H1 (cell line): ENCODE measurements at regions not wholly inside any gene's neighbourhood (a gene's known extent, or its start where the extent isn't known, plus 50 kb on each side); places are given as distances from the start of the nearest gene placed in this dataset.

Source experiments
- CTCF ChIA-PET: fragments of 300-600 bp; sonication (Branson Sonifier 250); formaldehyde crosslinking; loops from one replicate; lab custom pipeline; 2021; ENCODE audit not compliant: partially characterized antibody; lab: Charles Lee
- POLR2A ChIA-PET: fragments of 300-600 bp; sonication (Branson Sonifier 250); formaldehyde crosslinking; loops from one replicate; lab custom pipeline; 2021; ENCODE audit warnings: inconsistent platforms; ENCODE audit not compliant: partially characterized antibody; lab: Charles Lee
- DNase-seq, 2 experiments: peaks; one replicate each; pipeline versions ENCODE4 v3.0.0 to v3.0.0-alpha.2; 2010 to 2022; ENCODE audit warnings: low spot score in 2 of 2, low read depth in 1 of 2, mixed read lengths in 1 of 2
- FAIRE-seq: peaks from 2 replicates; lab custom pipeline; 2011; peaks lifted over from hg19 to GRCh38; lab: Jason Lieb, UNC
- H2AFZ ChIP-seq: 2 replicates; pipeline ENCODE4 v1.8.1; 2012; ENCODE audit warnings: low read length, inconsistent platforms
- H2AK5ac ChIP-seq: 2 replicates; pipeline ENCODE4 v1.6.1; 2013; ENCODE audit warnings: low read depth, low read length
- H2BK120ac ChIP-seq: replicated peaks from 2 replicates; pipeline ENCODE3; 2013; ENCODE audit warnings: low read depth, low read length, inconsistent platforms
- H2BK12ac ChIP-seq: 2 replicates; pipeline ENCODE4 v1.6.1; 2013; ENCODE audit warnings: low read depth, low read length
- H2BK15ac ChIP-seq: 2 replicates; pipeline ENCODE4 v1.6.1; 2013; ENCODE audit warnings: low read length
- H2BK20ac ChIP-seq: 2 replicates; pipeline ENCODE4 v1.6.1; 2013; ENCODE audit warnings: low read length
- H2BK5ac ChIP-seq: 2 replicates; pipeline ENCODE4 v1.6.1; 2013; ENCODE audit warnings: low read depth, low read length
- H3K14ac ChIP-seq: 2 replicates; pipeline ENCODE4 v1.6.1; 2013; ENCODE audit warnings: inconsistent platforms; ENCODE audit not compliant: insufficient read length
- H3K18ac ChIP-seq: 2 replicates; pipeline ENCODE4 v1.6.1; 2013; ENCODE audit warnings: low read length; ENCODE audit errors: extremely low read depth
- H3K23ac ChIP-seq: 2 replicates; pipeline ENCODE4 v1.6.1; 2013; ENCODE audit warnings: inconsistent platforms; ENCODE audit not compliant: insufficient read length
- H3K23me2 ChIP-seq: 2 replicates; pipeline ENCODE4 v1.6.1; 2013; ENCODE audit warnings: low read depth, low read length
- H3K27ac ChIP-seq: 2 replicates; pipeline ENCODE4 v1.6.1; 2011; ENCODE audit warnings: low read depth, low read length, inconsistent platforms
- H3K27me3 ChIP-seq, 4 experiments: replicated peaks in 1 of 4; 1 replicate in 1 of 4; 2 replicates in 3 of 4; pipeline versions ENCODE4 v1.6.1 to v1.8.1; 2011 to 2013; ENCODE audit warnings: low read length in 3 of 4, mild to moderate bottlenecking in 3 of 4, inconsistent platforms in 2 of 4, mixed read lengths in 2 of 4, moderate library complexity in 1 of 4; ENCODE audit not compliant: control insufficient read depth in 3 of 4, insufficient read depth in 3 of 4; ENCODE audit errors: extremely low read depth in 1 of 4
- H3K36me3 ChIP-seq, 4 experiments: 2 replicates each; pipeline versions ENCODE4 v1.6.1 to v1.8.1; 2011 to 2013; ENCODE audit warnings: mild to moderate bottlenecking in 4 of 4, low read length in 3 of 4, moderate library complexity in 2 of 4, control low read depth in 1 of 4, inconsistent platforms in 1 of 4; ENCODE audit not compliant: insufficient read depth in 4 of 4, control insufficient read depth in 2 of 4
- H3K4ac ChIP-seq: replicated peaks from 2 replicates; pipeline ENCODE3; 2013; ENCODE audit warnings: low read length, low read depth, mixed read lengths, inconsistent platforms; ENCODE audit not compliant: insufficient read length
- H3K4me1 ChIP-seq, 4 experiments: replicated peaks in 1 of 4; 1 replicate in 1 of 4; 2 replicates in 3 of 4; pipeline versions ENCODE4 v1.6.1 to v1.8.1; 2011 to 2013; ENCODE audit warnings: low read length in 3 of 4, inconsistent platforms in 2 of 4, mixed read lengths in 1 of 4; ENCODE audit not compliant: insufficient read depth in 4 of 4, control insufficient read depth in 3 of 4
- H3K4me2 ChIP-seq, 2 experiments: 2 replicates each; pipeline versions ENCODE4 v1.6.1 to v1.8.1; 2011 to 2013; ENCODE audit warnings: low read depth in 2 of 2, low read length in 2 of 2, control low read depth in 1 of 2, inconsistent platforms in 1 of 2, mild to moderate bottlenecking in 1 of 2; ENCODE audit not compliant: insufficient read depth in 1 of 2
- H3K4me3 ChIP-seq, 4 experiments: fragments of 200-600, 300-600 bp in 1 of 4; sonication (generic), shearing (Covaris generic), sonication (Bioruptor Twin) in 1 of 4; 2 replicates each; pipeline versions ENCODE4 v1.5.1 to v1.8.1; 2011 to 2016; ENCODE audit warnings: low read length in 4 of 4, low read depth in 3 of 4, control low read depth in 2 of 4, inconsistent platforms in 2 of 4, mild to moderate bottlenecking in 2 of 4, mixed read lengths in 1 of 4, moderate library complexity in 1 of 4; ENCODE audit not compliant: insufficient read depth in 2 of 4; ENCODE audit errors: extremely low read depth in 1 of 4
- H3K56ac ChIP-seq: replicated peaks from 2 replicates; pipeline ENCODE3; 2013; ENCODE audit warnings: low read depth, mild to moderate bottlenecking, mixed read lengths, low read length, inconsistent platforms; ENCODE audit not compliant: insufficient read length
- H3K79me1 ChIP-seq: 2 replicates; pipeline ENCODE4 v1.6.1; 2013; ENCODE audit warnings: low read depth, low read length, control low read depth
- H3K79me2 ChIP-seq, 2 experiments: 2 replicates each; pipeline versions ENCODE4 v1.6.1 to v1.8.1; 2012 to 2013; ENCODE audit warnings: low read length in 2 of 2, mild to moderate bottlenecking in 2 of 2, inconsistent platforms in 1 of 2; ENCODE audit not compliant: insufficient read depth in 2 of 2, control insufficient read depth in 1 of 2
- H3K9ac ChIP-seq, 4 experiments: replicated peaks in 1 of 4; 1 replicate in 1 of 4; 2 replicates in 3 of 4; pipeline versions ENCODE4 v1.6.1 to v1.8.1; 2011 to 2013; ENCODE audit warnings: low read depth in 3 of 4, low read length in 3 of 4, control low read depth in 2 of 4, mild to moderate bottlenecking in 2 of 4, moderate library complexity in 2 of 4, inconsistent platforms in 1 of 4; ENCODE audit errors: extremely low read depth in 1 of 4
- H3K9me3 ChIP-seq, 2 experiments: 2 replicates each; pipeline versions ENCODE4 v1.6.1 to v1.8.1; 2012 to 2013; ENCODE audit warnings: mild to moderate bottlenecking in 2 of 2, moderate library complexity in 2 of 2, control low read depth in 1 of 2, inconsistent platforms in 1 of 2, low read depth in 1 of 2, low read length in 1 of 2, mixed read lengths in 1 of 2; ENCODE audit not compliant: insufficient read depth in 2 of 2
- H4K20me1 ChIP-seq, 2 experiments: replicated peaks in 1 of 2; 2 replicates each; pipeline versions ENCODE3 to v1.8.1; 2011 to 2013; ENCODE audit warnings: inconsistent platforms in 2 of 2, low read length in 2 of 2, mild to moderate bottlenecking in 1 of 2; ENCODE audit not compliant: insufficient read depth in 2 of 2, control insufficient read depth in 1 of 2
- H4K5ac ChIP-seq: 2 replicates; pipeline ENCODE4 v1.6.1; 2013; ENCODE audit warnings: low read length, low read depth, mixed read lengths, inconsistent platforms; ENCODE audit not compliant: insufficient read length
- H4K8ac ChIP-seq: 2 replicates; pipeline ENCODE4 v1.8.0; 2013; ENCODE audit warnings: mild to moderate bottlenecking, moderate library complexity, low read length, inconsistent platforms; ENCODE audit not compliant: insufficient read depth; ENCODE audit errors: extremely low read depth
- H4K91ac ChIP-seq: replicated peaks from 2 replicates; pipeline ENCODE3; 2013; ENCODE audit warnings: low read length, mixed read lengths, inconsistent platforms; ENCODE audit not compliant: insufficient read length
- ATF3 ChIP-seq: IDR thresholded peaks from 2 replicates; pipeline ENCODE4 v1.6.1; 2011; ENCODE audit warnings: low read depth, mild to moderate bottlenecking, low read length; ENCODE audit not compliant: insufficient read depth
- CHD1 ChIP-seq: IDR thresholded peaks from 2 replicates; pipeline ENCODE4 v1.6.1; 2012; ENCODE audit warnings: low read depth, low read length, improper control_type of control experiment
- CHD2 ChIP-seq: IDR thresholded peaks from 2 replicates; pipeline ENCODE4 v1.6.1; 2012; ENCODE audit warnings: low read length, improper control_type of control experiment
- CTBP2 ChIP-seq: IDR thresholded peaks from 2 replicates; pipeline ENCODE4 v1.7.0; 2011; ENCODE audit warnings: borderline replicate concordance, mild to moderate bottlenecking, moderate library complexity, mixed read lengths, low read length; ENCODE audit not compliant: insufficient read depth, insufficient read length
- CTCF ChIP-seq, 3 experiments: IDR thresholded peaks; 1 replicate in 2 of 3; 2 replicates in 1 of 3; pipeline versions ENCODE4 v1.5.1 to v1.6.1; 2011; ENCODE audit warnings: low read length in 3 of 3, mild to moderate bottlenecking in 3 of 3, inconsistent platforms in 2 of 3, low read depth in 1 of 3, moderate library complexity in 1 of 3; ENCODE audit not compliant: insufficient read depth in 1 of 3; ENCODE audit errors: control extremely low read depth in 1 of 3
- FOSL1 ChIP-seq: IDR thresholded peaks from 2 replicates; pipeline ENCODE4 v1.6.1; 2011; ENCODE audit warnings: mild to moderate bottlenecking, low read depth, low read length, moderate library complexity; ENCODE audit not compliant: insufficient read depth
- GTF2F1 ChIP-seq: IDR thresholded peaks from 2 replicates; pipeline ENCODE4 v1.6.1; 2012; ENCODE audit warnings: low read depth, low read length, improper control_type of control experiment, borderline replicate concordance
- KDM4A ChIP-seq: IDR thresholded peaks from one replicate; pipeline ENCODE4 v1.7.1; 2012; ENCODE audit warnings: low read depth, mild to moderate bottlenecking, moderate library complexity, low read length, inconsistent platforms; ENCODE audit not compliant: severe bottlenecking
- KDM5A ChIP-seq: fragments of 200-600 bp; IDR thresholded peaks from 2 replicates; pipeline ENCODE4 v1.7.1; 2012; ENCODE audit warnings: mild to moderate bottlenecking, low read length, inconsistent platforms, mixed read lengths
- POU5F1 ChIP-seq: IDR thresholded peaks from 2 replicates; pipeline ENCODE4 v1.6.1; 2011; ENCODE audit warnings: low read depth, mild to moderate bottlenecking, low read length, moderate library complexity
- RAD21 ChIP-seq, 2 experiments: IDR thresholded peaks in 1 of 2; conservative IDR thresholded peaks in 1 of 2; 2 replicates each; pipeline ENCODE4 v1.6.1; 2011; ENCODE audit warnings: low read depth in 2 of 2, low read length in 2 of 2, improper control_type of control experiment in 1 of 2, inconsistent platforms in 1 of 2, mild to moderate bottlenecking in 1 of 2, moderate library complexity in 1 of 2
- WGBS, 2 experiments: shearing (Covaris generic) in 1 of 2; methylation state at CpG; one replicate each; pipeline versions ENCODE4 v1.1.6 to v1.1.7; 2013 to 2015; ENCODE audit warnings: low lambda C conversion rate in 2 of 2, mixed read lengths in 2 of 2, inconsistent platforms in 1 of 2, low coverage in 1 of 2, missing lambda C conversion rate in 1 of 2; ENCODE audit not compliant: insufficient replicate concordance in 2 of 2, insufficient coverage in 1 of 2, insufficient read length in 1 of 2; ENCODE audit errors: extremely low coverage in 1 of 2, missing lambda C conversion rate in 1 of 2; 5-methylcytosine and 5-hydroxymethylcytosine counted together

GRCh38 chr13:59494560-59494970, 669.2 kb downstream of the DIAPH3 start:
- DNase-seq (no peak), FAIRE-seq (no peak)
- no peak overlapping the region for H3K4me2 ChIP-seq
- TF ChIP-seq KDM5A (no peak), CHD1 (no peak), POU5F1 (no peak), GTF2F1 (no peak), ATF3 (no peak), RAD21 (IDR thresholded peaks at IDR 0.05 in 1 of 2, conservative IDR thresholded peaks at IDR 0.05 in 1 of 2; ENCODE audit: low read depth in 2 of 2, low read length in 2 of 2) (no peak), CTCF (IDR thresholded peaks at IDR 0.05; ENCODE audit: control extremely low read depth in 1 of 3, insufficient read depth in 1 of 3, low read depth in 1 of 3, low read length in 3 of 3) (no peak), FOSL1 (no peak), CTBP2 (no peak), CHD2 (no peak), KDM4A (no peak)

More at GRCh38 chr13:59494560-59494970, 669.2 kb downstream of the DIAPH3 start:
- H3K9me3 ChIP-seq = no peaks in the 10 kb centered on the region
- H3K79me1 ChIP-seq = no peaks in the 10 kb centered on the region
- no peaks in the 10 kb centered on the region for H4K20me1 ChIP-seq
- no peak overlapping the region for H2AFZ ChIP-seq
- no peak overlapping the region for H2BK120ac ChIP-seq
- no peak overlapping the region for H3K18ac ChIP-seq
- H2BK15ac ChIP-seq = no peak overlapping the region
- H3K4ac ChIP-seq = no peak overlapping the region
- H3K23ac ChIP-seq = no peak overlapping the region
- H3K27ac ChIP-seq = no peak overlapping the region
- no peak overlapping the region for H3K9ac ChIP-seq
- no peak overlapping the region for H4K5ac ChIP-seq
- no peaks in the 10 kb centered on the region for H3K27me3 ChIP-seq
- WGBS, 2 experiments = 92% methylated on average over 4 of the region's 4 CpGs; no CpG with 5 or more reads in 1 of the 2 experiments
- H4K91ac ChIP-seq = no peak overlapping the region
- H3K23me2 ChIP-seq = no peaks in the 10 kb centered on the region
- no peaks in the 10 kb centered on the region for H3K79me2 ChIP-seq
- H3K14ac ChIP-seq = no peak overlapping the region
- POLR2A ChIA-PET = no interaction called here
- no peak overlapping the region for H3K56ac ChIP-seq
- no peak overlapping the region for H3K4me3 ChIP-seq
- no peak overlapping the region for H2BK20ac ChIP-seq
- H2BK12ac ChIP-seq = no peak overlapping the region
- no peak overlapping the region for H2BK5ac ChIP-seq
- H3K36me3 ChIP-seq = no peaks in the 10 kb centered on the region
- no peak overlapping the region for H4K8ac ChIP-seq
- no peaks in the 10 kb centered on the region; a peak in 1 of 7 replicates for H3K4me1 ChIP-seq
- CTCF ChIA-PET = interaction anchor here (0.7 to 1.7 kb wide), 5 partner anchors 12 to 797 kb away, joined by 3 to 4 read pairs (median 3); no protein-coding TSS in a partner anchor
- H2AK5ac ChIP-seq = no peak overlapping the region
